NCI-H1092 (cell line): ENCODE measurements at regions not wholly inside any gene's neighbourhood (a gene's known extent, or its start where the extent isn't known, plus 50 kb on each side); places are given as distances from the start of the nearest gene placed in this dataset.
"Not testable (repeated sequence)": the region's sequence is repeated elsewhere in the genome, so short reads cannot be mapped to it uniquely, and the experiment has no call there.

ENCODE experiments used
- DNase-seq: peaks from one replicate; lab custom pipeline; 2025; lab: John Stamatoyannopoulos, UW

- peak; percentile 81 for DNase-seq
Measured at GRCh38 chr18:34352385-34353163, 127.9 kb upstream of the NOL4 start.

GRCh38 chr18:34354351-34354750, 129.6 kb upstream of the NOL4 start:
- DNase-seq, result no peak

GRCh38 chr18:34357944-34358580, 133.3 kb upstream of the NOL4 start:
- DNase-seq, result no peak

GRCh38 chr18:34358923-34359322, 134.2 kb upstream of the NOL4 start:
- DNase-seq, result no peak

GRCh38 chr18:34364699-34365098, 140.0 kb upstream of the NOL4 start:
- no peak for DNase-seq

GRCh38 chr18:34370704-34371395, 146.1 kb upstream of the NOL4 start:
- no peak for DNase-seq

GRCh38 chr18:34380326-34380725, 155.6 kb upstream of the NOL4 start:
- no peak for DNase-seq

- no peak for DNase-seq
Measured at GRCh38 chr18:34385311-34385710, 160.6 kb upstream of the NOL4 start.

GRCh38 chr18:34386803-34387202, 162.1 kb upstream of the NOL4 start:
- no peak for DNase-seq

- no peak for DNase-seq
Measured at GRCh38 chr18:34397286-34397896, 172.7 kb upstream of the NOL4 start.

- no peak for DNase-seq
Measured at GRCh38 chr18:34399892-34400291, 175.2 kb upstream of the NOL4 start.

GRCh38 chr18:34400834-34401233, 176.1 kb upstream of the NOL4 start:
- DNase-seq, result no peak

- no peak for DNase-seq
Measured at GRCh38 chr18:34401775-34402174, 177.1 kb upstream of the NOL4 start.

- DNase-seq, result not testable (repeated sequence)
Measured at GRCh38 chr18:34407471-34407870, 182.8 kb upstream of the NOL4 start.

GRCh38 chr18:34411952-34412351, 187.2 kb upstream of the NOL4 start:
- DNase-seq, result no peak

GRCh38 chr18:34431042-34431441, 206.3 kb upstream of the NOL4 start:
- no peak for DNase-seq

- DNase-seq, result no peak
Measured at GRCh38 chr18:34444622-34445021, 219.9 kb upstream of the NOL4 start.

GRCh38 chr18:34448662-34449061, 223.9 kb upstream of the NOL4 start:
- no peak for DNase-seq

GRCh38 chr18:34457761-34458160, 233.0 kb upstream of the NOL4 start:
- DNase-seq, result no peak

- DNase-seq, result no peak
Measured at GRCh38 chr18:34458410-34458977, 233.8 kb upstream of the NOL4 start.

GRCh38 chr18:34461266-34461665, 236.6 kb upstream of the NOL4 start:
- DNase-seq, result no peak

GRCh38 chr18:34467058-34467457, 242.3 kb upstream of the NOL4 start:
- no peak for DNase-seq
